ENCODE measurements at regions not wholly inside any gene's neighbourhood (a gene's known extent, or its start where the extent isn't known, plus 50 kb on each side); places are given as distances from the start of the nearest gene placed in this dataset.
A peak's percentile ranks its signal among the peaks of the same experiment; 100 is the strongest.

- in situ Hi-C loops (cut with MboI; ENCODE audit: low sequenced_read_pairs), result no loop called here
- POLR2A ChIA-PET (ENCODE audit: unreplicated experiment), result no interaction called here
- H2AK5ac ChIP-seq (ENCODE audit: low read depth, low read length), result no peak overlapping the region
- no peak overlapping the region for H3K27ac ChIP-seq (ENCODE audit: insufficient read depth, low read length)
- no peaks in the 10 kb centered on the region for H3K9me3 ChIP-seq (ENCODE audit: control insufficient read depth, insufficient read depth, low read length)
- no peak overlapping the region for H3K4me3 ChIP-seq (ENCODE audit: insufficient read depth, low read depth, low read length)
- no peaks in the 10 kb centered on the region for H3K79me1 ChIP-seq (ENCODE audit: low read depth in 1 of 2, low read length in 2 of 2)
- DNase-seq (peak; percentile 58), ATAC-seq (ENCODE audit: low read depth) (peak; percentile 34)
- CTCF ChIA-PET, result no interaction called here
- no peak overlapping the region for H3K14ac ChIP-seq (replicated peaks; ENCODE audit: low read depth, low read length)
- no peak overlapping the region for H3K18ac ChIP-seq (ENCODE audit: low read depth, low read length)
- H2BK5ac ChIP-seq (ENCODE audit: low read depth, low read length, poor library complexity, severe bottlenecking), result no peak overlapping the region
- TF ChIP-seq MAFK (IDR thresholded peaks at IDR 0.05; ENCODE audit: low read depth, low read length) (no peak), FOS (IDR thresholded peaks at IDR 0.05; ENCODE audit: low read depth, low read length) (no peak), RAD21 (IDR thresholded peaks at IDR 0.05; ENCODE audit: low read length) (no peak), RCOR1 (IDR thresholded peaks at IDR 0.05; ENCODE audit: insufficient replicate concordance, low read length) (no peak), RFX5 (IDR thresholded peaks at IDR 0.05; ENCODE audit: low read depth, low read length) (no peak)
- TF ChIP-seq, protein P1, sequence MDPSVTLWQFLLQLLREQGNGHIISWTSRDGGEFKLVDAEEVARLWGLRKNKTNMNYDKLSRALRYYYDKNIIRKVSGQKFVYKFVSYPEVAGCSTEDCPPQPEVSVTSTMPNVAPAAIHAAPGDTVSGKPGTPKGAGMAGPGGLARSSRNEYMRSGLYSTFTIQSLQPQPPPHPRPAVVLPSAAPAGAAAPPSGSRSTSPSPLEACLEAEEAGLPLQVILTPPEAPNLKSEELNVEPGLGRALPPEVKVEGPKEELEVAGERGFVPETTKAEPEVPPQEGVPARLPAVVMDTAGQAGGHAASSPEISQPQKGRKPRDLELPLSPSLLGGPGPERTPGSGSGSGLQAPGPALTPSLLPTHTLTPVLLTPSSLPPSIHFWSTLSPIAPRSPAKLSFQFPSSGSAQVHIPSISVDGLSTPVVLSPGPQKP (IDR thresholded peaks at IDR 0.05; ENCODE audit: borderline replicate concordance, low read depth, low read length), result no peak
- no peak overlapping the region for H3K4ac ChIP-seq (ENCODE audit: low read depth, low read length)
- H3K36me3 ChIP-seq (ENCODE audit: control insufficient read depth, insufficient read depth, low read length), result no peaks in the 10 kb centered on the region
- H2BK20ac ChIP-seq (ENCODE audit: low read depth, low read length), result no peak overlapping the region
- H3K4me1 ChIP-seq (ENCODE audit: control insufficient read depth, insufficient read depth, low read length), result no peaks in the 10 kb centered on the region; the same call in 1 of the 2 replicates
- intact Hi-C loops (cut with micrococcal nuclease), result loop anchor here (10.0 kb wide), 1 partner anchor 417 kb away; no protein-coding TSS in a partner anchor
- no peak overlapping the region for H3K4me2 ChIP-seq (ENCODE audit: low read depth, low read length)
- H4K91ac ChIP-seq (ENCODE audit: insufficient read depth, low read depth, low read length), result no peak overlapping the region
- H4K5ac ChIP-seq (ENCODE audit: low read depth, low read length), result no peak overlapping the region
- no peak overlapping the region for H3K56ac ChIP-seq (ENCODE audit: extremely low read depth, insufficient read depth, low read length)
- H3K27me3 ChIP-seq (ENCODE audit: control insufficient read depth, insufficient read depth, low read length), result no peaks in the 10 kb centered on the region
- no peak overlapping the region for H2AFZ ChIP-seq (replicated peaks; ENCODE audit: low read length, poor library complexity)
- no peak overlapping the region for H2AK9ac ChIP-seq (replicated peaks; ENCODE audit: low read depth, low read length, poor library complexity)
- H4K20me1 ChIP-seq (ENCODE audit: insufficient read depth, low read length), result no peaks in the 10 kb centered on the region
- no TSS peak for BruUV-seq (replicated peaks)
- H2BK120ac ChIP-seq (ENCODE audit: low read depth, low read length), result no peak overlapping the region
- 0 out of 2 replicates have a peak, but pooled peaks cover 3% of the 10 kb centered on the region for H3K9me1 ChIP-seq (ENCODE audit: insufficient read depth, low read length)
- no CpG with 5 or more reads among the region's 1 CpG for WGBS, 2 experiments (ENCODE audit: extremely low coverage in 2 of 2, insufficient read length in 1 of 2)
- no peak overlapping the region for H3K9ac ChIP-seq (ENCODE audit: low read depth, low read length)
- no peak overlapping the region for H3K23ac ChIP-seq (ENCODE audit: low read depth, low read length)
- H2BK15ac ChIP-seq (ENCODE audit: low read depth, low read length), result no peak overlapping the region
- dilution Hi-C loops (cut with HindIII; ENCODE audit: low sequenced_read_pairs, unreplicated experiment), result no loop called here
- no peak overlapping the region for H4K8ac ChIP-seq (ENCODE audit: low read depth in 2 of 2, low read length in 2 of 2)
Observed at GRCh38 chr4:123248085-123248659, 148.4 kb upstream of the SPRY1 start.
